Activated naive CD4-positive, alpha-beta T cell treated with anti-CD3 and anti-CD28 coated beads, Interleukin-2, amount 50 U/mL, for 16 hours (primary cell): ENCODE measurements at regions not wholly inside any gene's neighbourhood (a gene's known extent, or its start where the extent isn't known, plus 50 kb on each side); places are given as distances from the start of the nearest gene placed in this dataset.
A peak's percentile ranks its signal among the peaks of the same experiment; 100 is the strongest.

Source experiments
- DNase-seq: peaks from one replicate; pipeline ENCODE4 v3.0.0-alpha.2; 2020

- DNase-seq = no peak
These were observed 196.5 kb downstream of the TOMM20 start for GRCh38 chr1:234932106-234932505.

- no peak for DNase-seq
These were observed 197.1 kb downstream of the TOMM20 start for GRCh38 chr1:234931404-234931973.

GRCh38 chr1:234929369-234929768, 199.3 kb downstream of the TOMM20 start:
- no peak for DNase-seq

GRCh38 chr1:234928642-234929041, 200.0 kb downstream of the TOMM20 start:
- no peak for DNase-seq

DNA sequence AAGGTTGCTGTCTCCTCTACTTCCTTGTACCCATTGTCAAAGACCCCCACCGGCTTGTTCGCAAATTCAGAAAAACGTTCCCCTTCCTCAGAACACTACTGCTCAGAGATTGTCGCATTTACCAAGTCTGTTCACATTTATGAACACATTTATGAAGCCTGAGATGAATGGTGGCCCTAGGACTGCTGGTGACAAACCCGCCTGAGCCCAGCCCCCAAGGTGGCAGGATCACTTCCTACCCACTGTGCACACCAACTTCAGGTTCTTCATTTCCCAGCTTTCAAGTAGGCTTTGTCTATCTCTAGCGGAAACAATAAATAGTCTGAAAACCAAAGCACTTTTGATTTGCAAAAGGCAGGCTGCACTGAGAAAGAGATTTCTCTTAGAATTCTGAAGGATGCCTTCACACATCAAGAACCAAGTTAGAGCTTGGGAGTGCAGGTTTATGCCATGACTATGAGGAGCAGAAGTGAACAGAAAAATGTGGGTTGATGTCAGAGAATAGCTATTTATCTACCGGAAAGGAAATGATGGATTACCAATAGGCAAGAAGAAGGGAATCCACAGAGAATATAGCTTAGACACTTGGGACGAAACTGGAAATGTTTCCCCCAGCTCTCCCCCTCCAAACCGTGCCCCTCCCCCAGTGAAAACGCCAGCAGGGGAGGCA, 200.5 kb downstream of the TOMM20 start:
- peak; percentile 36 for DNase-seq

DNA sequence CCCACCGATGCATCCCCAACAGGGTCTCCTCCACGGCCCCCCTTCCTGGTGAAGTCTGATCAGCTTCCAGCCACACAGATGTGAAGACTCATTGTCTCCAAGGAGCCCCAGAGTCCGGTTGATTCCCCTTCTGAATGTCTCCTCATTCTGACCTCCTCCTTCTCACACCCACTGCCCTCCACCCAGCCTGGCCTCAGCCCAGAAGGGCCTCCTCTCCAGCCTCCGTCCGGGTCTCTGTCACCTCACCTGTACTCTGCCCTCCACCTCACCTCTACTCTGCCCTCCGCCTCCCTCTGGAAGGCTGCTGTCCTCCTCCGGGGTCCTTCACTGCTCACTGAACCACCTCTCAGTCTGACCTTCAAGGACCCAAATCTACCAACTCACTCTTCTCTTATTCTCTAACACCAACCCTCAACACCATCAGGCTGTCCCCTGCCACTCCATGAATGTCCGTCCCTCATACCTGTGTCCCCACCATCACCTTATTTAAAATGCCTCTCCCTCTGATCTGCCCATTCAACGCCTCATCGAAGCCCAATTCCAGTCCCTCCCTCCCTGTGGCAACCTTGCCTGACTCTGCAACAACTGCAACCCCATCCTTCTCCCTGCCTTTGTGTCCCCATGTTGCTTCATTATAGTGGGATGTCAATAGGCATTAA, 201.2 kb downstream of the TOMM20 start:
- no peak for DNase-seq

DNA sequence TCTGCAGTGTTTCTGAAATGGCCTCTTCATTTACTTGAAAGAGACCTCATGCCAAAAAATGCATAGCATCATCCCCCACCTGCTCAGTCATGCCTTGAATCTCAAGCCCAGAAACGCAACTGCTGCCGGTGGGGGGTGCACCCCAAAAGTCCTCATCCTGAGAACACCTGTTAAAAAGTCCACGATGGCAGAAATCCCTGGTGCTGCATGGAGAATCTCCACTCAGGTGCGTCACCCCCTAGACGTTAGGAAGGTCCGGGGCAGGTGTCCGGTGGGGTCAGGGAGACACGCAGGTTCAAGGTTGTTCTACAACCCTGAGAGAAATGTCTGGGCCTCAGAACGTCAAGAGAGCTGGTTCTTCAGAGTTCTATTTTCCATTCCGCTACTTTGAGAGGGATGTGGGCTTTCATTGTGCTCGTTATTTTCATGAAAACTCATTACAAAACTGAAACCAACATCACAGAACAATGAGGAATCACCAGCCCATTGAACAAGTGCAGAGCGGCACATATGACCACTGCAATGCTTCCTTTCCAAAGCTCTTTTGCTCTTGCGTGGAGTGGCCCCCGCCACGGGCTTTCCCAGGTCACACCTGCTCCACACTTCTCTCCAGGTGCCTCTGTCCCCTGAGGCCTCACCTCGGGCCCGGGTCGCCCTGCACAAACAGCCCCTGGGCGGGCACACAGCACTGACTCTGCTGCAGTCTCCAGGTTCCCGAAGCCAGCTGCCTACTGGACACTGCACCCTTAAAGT, 201.9 kb downstream of the TOMM20 start:
- peak; percentile 47 for DNase-seq

DNA sequence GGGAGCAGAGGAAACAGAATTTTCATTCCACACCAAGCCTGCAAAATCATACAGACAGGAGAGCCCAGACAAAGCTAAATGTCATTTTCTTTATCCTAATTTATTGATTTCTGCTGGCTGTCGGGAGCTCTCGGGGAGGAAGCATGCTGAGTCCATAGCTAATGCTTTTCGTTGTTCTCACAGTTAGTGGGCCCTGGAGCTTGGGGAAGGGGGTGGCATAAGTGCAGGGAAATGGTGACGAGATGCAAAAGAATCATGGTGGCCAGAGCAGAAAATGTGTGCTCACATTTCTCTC, 202.4 kb downstream of the TOMM20 start:
- no peak for DNase-seq

DNA sequence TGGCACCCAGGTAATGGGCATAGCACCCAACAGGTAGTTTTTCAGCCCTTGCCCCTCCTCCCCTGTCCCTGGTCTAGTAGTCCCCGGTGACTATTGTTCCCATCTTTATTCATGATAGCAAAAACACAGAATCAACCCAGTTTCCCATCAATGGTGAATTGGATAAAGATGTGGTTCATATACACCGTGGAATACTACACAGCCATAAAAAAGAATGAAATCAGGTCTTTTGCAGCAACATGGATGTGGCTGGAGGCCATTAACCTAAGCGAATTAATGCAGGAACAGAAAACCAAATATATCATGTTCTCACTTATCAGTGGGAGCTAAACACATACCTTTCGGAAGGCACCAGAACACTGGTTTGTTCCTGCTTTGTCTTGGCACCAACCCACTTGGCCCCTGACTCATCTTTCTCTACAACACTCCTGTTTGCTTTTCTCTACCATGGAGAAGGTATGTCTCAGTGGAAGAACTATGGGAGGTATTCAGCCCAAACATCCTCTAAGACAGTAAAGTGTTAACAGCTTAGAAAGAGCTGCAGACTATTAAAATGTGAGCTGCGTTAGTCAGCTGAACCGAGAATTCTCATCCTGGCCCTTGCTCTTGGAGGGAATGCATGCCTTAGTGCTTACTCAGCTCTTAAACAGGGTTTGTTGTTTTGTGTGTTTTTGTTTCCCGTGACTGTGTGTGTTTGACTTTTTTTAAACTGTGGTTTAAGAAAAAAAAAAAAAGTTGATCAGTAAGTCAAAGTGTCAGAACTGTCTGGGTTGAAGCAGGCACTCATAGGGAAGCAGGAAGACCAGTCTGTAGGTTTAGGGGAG, 203.0 kb downstream of the TOMM20 start:
- DNase-seq = no peak

- DNase-seq = no peak
These were observed 203.9 kb downstream of the TOMM20 start for GRCh38 chr1:234924450-234925355.

DNA sequence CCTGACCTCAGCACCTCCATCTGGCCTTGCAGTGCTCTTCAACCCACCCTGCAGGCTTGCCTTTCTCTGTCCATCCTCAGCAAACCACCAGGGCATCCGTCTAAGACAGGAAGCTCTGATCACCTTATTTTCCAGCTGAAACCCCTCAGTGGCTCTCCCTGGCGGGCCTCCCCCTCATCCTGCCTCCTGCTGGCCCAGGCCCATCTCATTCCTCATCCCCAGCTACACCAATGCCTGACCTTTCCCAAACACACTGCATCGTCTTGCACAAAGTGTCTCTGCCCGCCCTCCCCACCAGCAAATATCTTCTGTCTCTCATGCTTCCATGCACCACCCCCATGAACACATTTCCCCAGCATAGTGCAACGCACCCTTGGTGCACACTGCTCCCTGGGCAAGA, 205.0 kb downstream of the TOMM20 start:
- no peak for DNase-seq

- DNase-seq = no peak
These were observed 205.7 kb downstream of the TOMM20 start for GRCh38 chr1:234922987-234923386.

- DNase-seq = no peak
These were observed 207.2 kb downstream of the TOMM20 start for GRCh38 chr1:234921266-234922062.

DNA sequence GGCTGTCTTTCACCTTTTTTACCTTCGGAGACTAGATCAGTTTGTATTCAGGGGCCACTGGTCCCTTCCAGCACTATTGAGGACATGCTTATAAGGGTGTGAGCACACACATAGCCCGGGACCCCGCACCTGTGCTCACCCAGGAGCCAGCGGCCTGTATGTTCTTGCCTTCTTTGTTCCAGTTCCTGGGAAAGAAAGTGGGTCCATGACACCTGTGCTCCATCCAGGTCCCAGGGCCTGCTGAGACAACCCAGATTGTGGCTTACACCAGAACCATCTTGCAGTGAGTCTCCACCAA, 207.8 kb downstream of the TOMM20 start:
- no peak for DNase-seq

DNA sequence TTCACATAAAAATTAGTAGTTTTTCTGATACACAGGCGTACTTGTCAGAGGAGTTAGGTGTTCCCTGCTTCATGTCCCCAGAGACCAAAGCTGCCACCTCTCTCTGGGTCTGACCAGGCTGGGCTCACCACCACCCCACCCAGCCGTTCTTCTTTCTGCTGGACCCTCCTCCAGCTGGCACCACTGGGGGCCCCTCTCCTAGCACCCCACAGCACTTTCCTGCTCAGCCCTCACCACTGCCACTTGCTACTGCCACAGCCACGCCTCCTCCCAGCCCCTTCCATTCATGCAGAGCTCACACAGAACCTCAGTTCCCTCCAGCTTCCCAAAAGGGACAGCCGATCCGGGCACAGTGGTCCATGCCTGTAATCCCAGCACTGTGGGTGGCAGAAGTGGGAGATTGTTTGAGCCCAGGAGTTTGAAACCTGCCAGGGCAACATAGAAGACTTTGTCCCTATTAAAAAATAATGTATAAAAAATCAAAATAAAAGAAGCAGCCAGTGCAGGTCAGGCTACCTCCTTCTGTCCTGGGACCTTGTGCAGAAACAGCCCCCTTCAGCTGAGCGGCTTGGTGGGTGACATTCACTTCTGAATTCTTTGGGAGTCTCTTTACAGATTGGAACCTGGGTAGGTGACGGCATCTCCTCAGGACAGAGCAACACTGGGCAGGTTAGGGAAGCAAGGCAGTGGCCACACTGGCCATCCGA, 208.3 kb downstream of the TOMM20 start:
- no peak for DNase-seq

DNA sequence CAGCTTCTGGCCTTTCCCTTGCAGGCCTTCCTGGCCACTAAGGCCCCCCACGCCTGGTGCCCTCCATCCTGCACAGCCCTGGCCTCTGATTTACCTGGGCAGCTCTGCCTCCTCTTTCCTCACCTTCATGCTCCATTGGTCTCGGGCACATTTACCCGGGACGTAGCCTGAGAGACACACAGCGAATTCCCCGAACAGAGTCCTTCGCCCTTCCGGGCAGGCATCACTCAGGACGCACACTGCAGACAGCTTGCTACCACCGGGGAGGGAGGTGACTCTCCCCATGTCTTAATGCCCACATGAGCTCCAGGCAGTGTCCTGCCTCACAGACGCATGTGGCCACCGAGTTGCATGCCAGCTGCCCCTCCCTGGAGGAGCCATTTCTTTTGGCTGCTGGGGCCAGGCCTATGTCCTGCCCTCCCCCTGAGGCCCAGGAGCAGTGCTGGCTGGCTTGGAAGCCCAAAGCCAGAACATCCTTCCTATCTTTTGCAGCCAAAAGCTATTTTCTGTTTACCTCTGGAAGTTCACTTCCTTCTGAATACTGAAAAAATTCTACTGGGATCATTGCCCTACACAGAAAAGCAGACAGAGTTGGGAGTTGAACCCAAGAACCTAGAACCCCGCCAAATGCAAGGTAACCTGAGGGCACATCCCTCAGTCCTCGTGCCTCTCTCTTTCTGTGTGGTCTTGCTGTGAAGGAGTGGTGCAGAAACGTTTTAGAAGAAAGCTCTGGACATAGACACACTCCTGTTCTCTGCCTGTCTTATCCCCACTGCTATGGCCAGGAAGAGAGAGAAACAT, 209.5 kb downstream of the TOMM20 start:
- no peak for DNase-seq

DNA sequence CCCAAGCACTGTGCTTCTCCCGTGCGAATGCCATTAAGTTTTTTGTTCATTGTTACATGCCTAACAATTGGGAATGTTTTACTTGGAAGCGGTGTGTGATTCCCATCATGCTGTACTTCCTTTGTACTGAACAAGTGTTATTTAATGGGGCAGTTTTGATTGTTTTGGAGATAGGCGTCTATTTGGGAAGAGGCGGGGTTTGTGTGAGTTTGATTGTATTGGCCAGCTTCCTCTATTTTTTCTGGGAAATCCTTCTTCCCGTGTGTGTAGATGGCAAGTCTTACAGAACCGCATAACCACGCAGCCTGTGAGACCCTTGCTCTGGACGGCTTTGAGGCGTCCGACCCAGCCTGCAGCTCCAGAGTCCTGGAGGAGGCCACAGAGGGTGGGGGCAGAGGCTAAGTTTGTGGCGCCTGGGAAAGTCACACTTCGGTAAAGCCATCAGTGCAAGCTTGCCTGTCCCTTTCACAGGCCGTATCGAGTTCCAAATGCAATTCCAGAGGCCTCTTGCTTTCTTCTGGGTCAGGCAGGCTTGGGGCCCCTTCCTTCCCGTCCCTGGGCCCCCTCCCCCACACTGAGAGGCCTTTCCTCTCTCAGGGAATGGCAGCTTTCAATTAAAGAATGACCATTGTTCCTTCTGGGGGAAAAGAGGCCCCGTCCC, 210.3 kb downstream of the TOMM20 start:
- DNase-seq = no peak

- DNase-seq = no peak
These were observed 211.0 kb downstream of the TOMM20 start for GRCh38 chr1:234917495-234918180.

DNA sequence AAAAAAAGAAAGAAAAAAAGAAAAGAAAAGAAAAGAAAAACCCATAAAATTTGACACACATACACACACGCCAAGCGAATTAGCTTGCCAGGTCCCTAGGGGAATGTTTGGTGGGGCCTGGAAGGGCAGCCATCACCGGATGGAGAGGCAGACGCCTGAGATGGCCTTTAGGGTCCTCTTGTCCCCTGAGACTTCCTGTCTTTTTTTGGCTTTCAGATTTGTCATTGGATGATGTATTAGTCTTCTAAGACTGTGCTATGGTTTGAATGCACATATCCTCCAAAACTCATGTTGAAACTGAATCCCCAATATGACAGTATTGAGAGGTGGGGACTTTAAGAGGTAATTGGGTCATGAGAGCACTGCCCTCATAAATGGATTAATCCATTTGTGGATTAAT, 211.8 kb downstream of the TOMM20 start:
- DNase-seq = no peak
